NCI-H510A (cell line): ENCODE measurements at regions not wholly inside any gene's neighbourhood (a gene's known extent, or its start where the extent isn't known, plus 50 kb on each side); places are given as distances from the start of the nearest gene placed in this dataset.
"Not testable (repeated sequence)": the region's sequence is repeated elsewhere in the genome, so short reads cannot be mapped to it uniquely, and the experiment has no call there.

ENCODE experiments used
- DNase-seq: peaks from one replicate; lab custom pipeline; 2025; lab: John Stamatoyannopoulos, UW

DNA sequence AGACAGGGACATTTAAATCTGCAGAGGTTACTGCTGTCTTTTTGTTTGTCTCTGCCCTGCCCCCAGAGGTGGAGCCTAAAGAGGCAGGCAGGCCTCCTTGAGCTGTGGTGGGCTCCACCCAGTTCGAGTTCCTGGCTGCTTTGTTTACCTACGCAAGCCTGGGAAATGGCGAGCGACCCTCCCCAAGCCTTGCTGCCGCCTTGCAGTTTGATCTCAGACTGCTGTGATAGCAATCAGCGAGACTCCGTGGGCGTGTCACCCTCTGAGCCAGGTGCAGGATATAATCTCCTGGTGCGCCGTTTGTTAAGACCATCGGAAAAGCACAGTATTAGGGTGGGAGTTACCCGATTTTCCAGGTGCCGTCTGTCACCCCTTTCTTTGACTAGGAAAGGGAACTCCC is 93.3 kb downstream of the ANKRD30BL start:
- not testable (repeated sequence) for DNase-seq

DNA sequence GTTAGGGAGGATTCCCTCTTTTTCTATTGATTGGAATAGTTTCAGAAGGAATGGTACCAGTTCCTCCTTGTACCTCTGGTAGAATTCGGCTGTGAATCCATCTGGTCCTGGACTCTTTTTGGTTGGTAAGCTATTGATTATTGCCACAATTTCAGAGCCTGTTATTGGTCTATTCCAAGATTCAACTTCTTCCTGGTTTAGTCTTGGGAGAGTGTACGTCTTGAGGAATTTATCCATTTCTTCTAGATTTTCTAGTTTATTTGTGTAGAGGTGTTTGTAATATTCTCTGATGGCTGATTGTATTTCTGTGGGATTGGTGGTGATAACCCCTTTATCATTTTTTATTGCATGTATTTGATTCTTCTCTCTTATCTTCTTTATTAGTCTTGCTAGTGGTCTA is 96.4 kb downstream of the ANKRD30BL start:
- DNase-seq: not testable (repeated sequence)

DNA sequence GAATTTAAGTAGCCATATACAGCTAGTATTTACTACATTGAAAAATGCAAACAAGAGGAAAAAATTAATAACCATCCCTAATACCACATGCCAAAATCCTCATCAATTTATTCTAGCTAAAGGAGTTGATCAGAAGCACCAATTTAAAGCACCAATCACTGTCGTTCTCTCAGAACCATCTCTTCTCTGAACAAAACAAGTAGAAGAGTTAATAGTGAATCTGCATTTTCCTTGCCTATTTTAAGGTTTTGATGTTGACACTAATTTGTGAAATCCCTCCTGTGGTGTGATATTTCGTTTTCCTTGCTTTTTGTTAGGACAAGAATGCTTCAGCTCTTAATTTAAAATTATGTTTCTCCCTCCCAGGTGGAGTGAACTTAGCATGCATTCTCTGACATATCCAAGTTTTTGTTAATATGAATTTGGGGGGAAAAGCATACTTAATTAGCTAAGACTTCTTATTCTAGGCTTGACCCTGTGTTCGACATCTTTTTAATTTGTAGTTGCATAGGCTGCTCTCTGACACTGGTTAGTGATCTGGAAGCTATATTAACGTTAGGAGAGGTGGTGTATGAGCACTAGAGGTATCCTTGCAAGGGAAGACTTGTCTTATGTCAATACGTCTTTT is 122.0 kb downstream of the ANKRD30BL start:
- DNase-seq: not testable (repeated sequence)

DNA sequence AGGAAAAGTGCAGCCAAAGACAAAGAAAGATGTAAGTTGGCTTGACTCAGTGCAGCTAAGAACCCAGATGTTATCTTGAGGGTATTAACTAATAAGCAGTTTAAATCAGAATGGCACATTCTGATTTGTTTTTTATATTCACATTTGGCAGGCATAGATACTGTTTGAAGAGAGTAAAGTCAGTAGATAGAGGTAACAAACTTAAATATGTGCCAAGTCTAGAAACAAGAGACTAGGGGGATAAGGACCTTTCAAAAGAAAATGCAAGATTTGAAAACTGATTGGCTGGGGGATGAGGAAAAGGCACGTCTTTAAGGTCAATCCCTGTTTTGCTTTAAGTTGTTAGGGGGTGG is 122.9 kb downstream of the ANKRD30BL start:
- not testable (repeated sequence) for DNase-seq

DNA sequence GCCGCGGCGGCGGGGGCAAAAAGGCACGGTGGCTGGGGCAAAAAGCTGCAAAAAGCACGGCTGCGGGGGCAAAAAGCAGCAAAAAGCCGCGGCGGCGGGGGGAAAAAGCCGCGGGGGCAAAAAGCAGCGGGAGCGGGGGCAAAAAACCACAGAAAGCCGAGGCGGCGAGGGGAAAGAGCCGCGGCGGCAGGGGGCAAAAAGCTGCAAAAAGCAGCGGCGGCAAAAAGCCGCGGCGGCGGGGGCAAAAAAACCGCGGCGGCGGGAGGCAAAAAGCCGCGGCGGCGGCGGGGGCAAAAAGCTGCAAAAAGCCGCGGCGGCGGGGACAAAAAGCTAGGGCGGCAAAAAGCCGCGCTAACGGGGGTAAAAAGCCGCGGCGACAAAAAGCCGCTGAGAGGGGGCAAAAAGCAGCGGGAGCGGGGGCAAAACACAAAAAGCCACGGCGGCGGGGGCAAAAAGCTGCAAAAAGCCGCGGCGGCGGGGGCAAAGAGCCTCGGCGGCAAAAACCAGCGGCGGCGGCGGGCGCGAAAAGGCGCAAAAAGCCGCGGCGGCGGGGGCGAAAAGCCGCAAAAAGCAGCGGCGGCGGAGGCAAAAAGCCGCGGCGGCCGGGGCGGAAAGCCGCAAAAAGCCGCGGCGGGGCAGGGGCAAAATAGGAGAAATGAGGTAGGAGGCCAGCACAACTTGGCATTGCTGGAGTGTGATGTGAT is 123.4 kb downstream of the ANKRD30BL start:
- no peak for DNase-seq

DNA sequence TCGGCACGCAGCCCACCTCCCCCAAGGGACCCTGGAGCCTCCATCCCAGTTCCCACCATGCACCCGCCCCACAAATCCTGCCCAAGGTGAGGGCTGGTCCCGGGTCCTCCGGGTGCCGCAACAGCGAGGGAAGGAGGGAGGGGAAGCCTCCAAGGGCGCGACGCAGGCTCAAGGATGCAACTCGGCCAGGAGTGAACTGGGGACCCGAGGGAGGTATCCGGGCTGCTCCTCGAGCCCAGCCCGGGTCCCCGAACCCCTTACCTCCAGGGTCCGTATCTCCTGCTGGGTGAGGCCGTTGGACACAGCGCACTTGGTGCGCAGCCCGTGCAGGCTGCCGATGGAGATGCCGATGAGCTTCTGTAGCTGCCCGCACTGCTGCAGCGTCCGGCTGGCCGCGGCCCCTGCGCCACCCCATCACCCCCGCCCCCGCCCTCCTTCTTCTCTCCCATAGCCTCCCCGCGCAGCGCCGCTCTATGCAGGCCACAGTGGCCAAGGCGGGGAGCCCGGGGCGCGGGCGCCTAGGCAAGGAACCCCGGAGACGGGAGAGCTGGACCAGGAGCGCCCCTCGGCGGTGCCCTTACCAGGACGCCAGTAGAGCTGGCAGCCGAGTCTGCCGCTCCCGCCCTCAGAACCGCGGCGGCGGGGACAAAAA is 124.1 kb downstream of the ANKRD30BL start:
- DNase-seq: peak; percentile 29

DNA sequence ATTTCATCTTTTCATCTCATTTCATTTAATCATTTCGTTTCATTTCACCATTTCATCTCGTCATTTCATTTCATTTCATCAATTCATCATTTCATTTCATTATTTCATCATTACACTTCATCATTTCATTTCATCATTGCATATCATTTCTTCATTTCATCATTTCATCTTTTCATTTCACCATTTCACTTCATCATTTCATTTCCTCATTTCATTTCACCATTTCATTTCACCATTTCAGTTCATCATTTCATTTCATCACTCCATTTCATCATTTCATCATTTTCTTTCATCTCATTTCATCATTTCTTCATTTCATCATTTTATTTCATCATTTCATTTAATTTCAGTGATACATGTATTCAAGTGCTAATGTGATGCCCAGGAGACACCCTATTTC is 127.1 kb downstream of the ANKRD30BL start:
- no peak for DNase-seq

DNA sequence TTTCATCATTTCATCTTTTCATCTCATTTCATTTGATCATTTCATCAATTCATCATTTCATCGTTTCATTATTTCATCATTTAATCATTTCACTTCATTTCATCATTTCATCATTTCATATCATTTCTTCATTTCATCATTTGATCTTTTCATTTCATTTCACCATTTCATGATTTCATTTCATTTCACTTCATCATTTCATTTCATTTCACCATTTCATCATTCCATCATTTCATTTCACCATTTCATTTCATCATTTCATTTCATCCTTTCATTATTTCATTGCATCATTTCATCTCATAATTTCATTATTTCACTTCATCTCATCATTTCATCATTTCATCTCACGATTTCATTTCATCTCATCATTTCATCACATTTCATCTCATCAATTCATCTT is 127.8 kb downstream of the ANKRD30BL start:
- no peak for DNase-seq

DNA sequence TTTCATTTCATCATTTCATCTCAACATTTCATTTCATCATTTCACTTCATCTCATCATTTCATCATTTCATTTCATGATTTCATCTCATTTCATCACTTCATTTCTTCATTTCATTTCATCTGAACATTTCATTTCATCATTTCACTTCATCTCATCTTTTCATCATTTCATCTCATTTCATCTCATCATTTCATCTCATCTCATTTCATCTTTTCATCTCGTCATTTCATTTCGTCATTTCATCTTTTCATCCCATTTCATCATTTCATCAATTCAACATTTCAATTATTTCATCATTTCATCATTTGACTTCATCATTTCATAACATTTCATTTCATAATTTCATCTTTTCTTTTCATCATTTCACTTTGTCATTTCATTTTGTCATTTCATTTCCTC is 128.4 kb downstream of the ANKRD30BL start:
- DNase-seq: no peak

DNA sequence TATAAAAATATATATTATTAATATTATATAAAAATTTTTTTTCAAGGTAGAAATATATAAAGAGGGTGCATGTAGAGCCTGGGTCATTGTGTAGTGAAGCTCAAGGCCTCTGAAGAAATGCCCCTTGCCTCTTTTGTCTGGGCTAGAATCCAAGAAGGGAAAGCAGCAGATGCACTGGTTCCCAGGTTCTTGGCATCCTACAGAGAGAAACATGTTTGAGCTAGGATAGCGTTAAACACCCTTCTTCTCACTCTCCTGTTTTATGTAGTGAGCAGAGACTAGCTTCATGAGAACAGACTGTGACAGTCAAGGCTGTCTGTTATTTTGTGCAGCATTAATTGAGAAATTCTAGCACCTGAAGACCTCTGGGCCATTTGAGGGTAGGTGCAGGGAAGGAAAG is 149.7 kb downstream of the ANKRD30BL start:
- not testable (repeated sequence) for DNase-seq

DNA sequence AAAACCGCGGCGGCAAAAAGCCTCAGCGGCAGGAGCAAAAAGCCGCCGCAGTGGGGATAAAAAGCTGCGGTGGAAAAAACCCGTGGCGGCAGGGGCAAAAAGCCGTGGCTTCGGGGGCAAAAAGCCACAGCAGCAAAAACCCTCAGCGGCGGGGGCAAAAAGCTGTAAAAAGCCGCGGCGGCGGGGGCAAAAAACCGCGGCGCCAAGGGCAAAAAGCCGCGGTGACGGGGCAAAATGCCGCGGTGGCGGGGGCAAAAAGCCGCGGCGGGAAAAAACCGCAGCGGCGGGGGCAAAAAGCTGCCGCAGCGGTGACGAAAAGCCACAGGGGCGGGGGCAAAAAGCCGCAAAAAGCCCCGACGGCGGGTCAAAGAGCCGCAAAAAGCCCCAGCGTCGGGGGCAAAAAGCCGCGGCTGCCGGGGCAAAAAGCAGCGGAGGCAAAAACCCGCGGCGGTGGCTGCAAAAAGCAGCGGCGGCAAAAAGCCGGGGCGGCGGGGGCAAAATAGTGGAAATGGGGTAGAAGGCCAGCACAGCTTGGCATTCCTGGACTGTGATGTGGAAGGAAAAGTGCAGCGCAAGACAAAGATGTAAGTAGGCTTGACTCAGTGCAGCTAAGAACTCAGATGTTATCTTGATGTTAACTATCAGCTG is 151.8 kb downstream of the ANKRD30BL start:
- no peak for DNase-seq

DNA sequence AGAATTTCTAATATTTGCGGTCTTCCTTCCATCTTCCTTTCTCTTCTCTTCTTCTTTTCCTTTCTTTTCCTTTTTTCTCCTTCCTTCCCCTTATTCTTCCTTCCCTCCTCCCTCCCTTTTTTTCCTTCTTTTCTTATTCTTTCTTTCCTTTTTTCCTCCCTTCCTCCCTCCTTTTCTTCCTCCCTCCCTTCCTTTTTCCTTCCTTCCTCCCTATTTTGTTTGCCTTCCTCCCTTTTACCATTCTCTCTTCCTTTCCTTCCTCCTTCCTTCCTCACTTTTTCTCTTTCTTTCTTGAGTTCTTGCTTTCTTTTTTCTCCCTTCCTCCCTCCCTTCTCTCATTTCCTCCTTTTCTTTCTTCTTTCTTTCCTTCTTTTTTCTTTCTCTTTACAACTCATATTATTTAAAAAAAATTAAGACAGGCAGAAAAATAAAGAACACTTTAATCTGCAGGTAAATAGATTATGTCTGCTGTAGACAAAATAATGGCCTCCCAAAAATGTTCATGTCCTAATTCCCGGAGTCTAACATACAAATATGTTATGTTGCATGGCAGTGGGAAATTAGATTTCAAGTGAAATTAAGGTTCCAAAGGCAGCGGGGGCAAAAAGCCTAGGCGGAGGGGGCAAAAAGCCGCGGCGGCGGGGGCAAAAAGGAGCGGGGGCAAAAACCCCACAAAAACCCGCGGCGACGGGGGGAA is 152.4 kb downstream of the ANKRD30BL start:
- DNase-seq: no peak

DNA sequence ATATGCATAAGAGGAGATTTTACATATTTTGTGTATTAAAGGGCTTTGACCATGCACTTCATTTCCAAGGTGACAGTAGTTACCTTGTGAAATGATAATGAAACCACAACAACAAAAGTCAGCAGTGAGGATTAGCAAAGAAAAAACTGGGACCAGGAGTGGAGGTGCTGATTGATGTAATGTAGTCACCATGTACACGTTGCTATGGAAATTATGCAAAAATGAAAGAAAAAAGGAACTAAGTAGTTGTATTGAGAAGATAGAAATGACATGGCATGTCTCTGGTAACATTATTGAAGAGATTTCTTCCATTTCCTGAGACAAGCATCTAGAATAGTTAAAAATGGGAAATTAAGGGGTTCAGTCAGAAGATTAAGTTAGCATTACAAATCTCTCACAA is 171.0 kb downstream of the ANKRD30BL start:
- not testable (repeated sequence) for DNase-seq

DNA sequence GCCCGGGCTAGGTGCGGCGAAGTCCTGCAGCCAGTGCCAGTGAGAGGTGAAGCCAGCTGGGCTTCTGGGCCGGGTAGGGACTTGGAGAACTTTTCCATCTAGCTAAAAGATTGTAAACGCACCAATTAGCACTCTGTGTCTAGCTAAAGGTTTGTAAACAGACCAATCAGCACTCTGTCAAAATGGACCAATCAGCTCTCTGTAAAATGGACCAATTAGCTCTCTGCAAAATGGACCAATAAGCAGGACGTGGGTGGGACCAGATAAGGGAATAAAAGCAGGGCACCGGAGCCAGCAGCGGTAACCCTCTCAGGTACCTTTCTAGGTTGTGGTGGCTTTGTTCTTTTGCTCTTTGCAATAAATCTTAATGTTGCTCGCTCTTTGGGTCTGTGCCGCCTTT is 195.1 kb downstream of the ANKRD30BL start:
- not testable (repeated sequence) for DNase-seq

DNA sequence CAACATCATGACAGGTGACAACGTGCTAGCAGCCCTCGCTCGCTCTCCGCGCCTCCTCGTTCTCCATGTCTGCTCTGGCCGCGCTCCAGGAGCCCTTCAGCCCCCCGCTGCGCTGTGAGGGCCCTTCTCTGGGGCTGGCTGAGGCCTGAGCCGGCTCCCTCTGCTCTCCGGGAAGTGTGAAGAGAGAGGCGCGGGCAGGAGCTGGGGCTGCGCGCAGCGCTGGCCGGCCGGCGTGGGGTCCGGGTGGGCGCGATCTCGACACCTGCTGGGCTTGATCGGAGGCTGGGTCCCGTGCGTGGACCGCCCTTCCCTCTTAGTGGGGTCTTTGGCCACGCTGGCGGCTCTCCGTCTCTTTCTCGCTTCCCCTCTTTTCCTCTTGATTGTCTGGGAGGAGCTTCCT is 195.5 kb downstream of the ANKRD30BL start:
- peak; percentile 58 for DNase-seq

DNA sequence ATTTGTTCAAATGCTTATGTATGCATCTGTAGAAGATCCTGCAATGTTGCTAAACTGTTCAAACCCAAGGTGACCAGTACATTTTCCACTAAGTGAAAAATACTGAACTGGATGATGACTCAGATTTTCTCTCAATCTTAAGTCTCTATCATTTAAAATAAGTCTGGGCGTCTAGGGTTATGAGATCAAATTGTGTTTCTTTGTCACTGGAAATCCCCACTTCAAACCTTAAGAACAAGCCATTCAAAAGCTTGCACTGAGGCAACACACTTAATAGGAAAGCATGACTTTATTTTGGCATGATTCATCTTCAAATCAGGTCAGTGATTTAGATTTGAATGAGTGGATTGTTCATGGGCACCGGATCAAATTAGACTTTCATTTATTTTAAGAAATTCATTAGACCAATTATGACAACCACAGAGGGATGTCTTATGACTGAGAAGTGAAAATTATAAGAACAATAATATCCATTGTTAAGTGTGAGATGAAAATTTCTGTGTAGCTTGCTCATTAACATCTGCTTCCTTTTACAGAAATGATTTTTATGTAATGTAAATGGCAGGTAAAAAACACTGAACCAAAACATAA is 203.6 kb downstream of the ANKRD30BL start:
- DNase-seq: not testable (repeated sequence)

DNA sequence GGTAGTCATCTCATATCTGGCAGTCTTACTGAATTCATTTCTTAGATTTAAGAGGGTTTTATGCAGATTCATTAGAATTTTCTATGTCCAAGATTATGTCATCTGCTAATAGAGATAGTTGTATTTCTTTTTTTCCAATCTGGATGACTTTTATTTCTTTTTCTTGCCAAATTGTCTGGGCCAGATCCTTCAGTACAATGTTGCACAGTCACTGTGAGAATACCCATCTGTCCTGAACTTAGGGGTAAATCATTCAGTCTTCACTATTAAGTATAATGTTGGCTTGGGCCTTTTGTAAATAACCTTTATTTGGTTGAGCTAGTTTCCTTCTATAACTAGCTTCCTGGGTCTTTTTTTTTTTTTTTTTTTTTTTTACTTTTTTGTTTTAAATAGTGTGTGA is 213.1 kb downstream of the ANKRD30BL start:
- DNase-seq: not testable (repeated sequence)

DNA sequence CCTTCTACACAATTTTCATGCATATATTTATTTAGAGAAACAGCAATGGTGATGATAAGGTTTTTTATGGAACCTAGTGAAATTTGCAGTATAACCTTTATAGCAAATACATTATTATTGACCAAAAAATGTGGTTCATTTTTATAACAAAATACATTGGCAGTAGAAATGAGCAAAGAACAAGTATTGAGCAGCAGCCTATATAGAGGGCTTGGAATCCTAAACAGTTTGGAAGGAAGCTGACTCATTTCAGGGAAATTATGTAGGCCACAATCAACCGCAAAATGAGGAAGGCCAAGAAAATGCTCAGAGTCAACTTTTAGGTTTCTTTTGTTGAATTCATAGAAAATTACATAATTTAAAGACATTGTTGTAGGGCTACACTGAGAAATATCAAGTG is 238.5 kb downstream of the ANKRD30BL start:
- not testable (repeated sequence) for DNase-seq

DNA sequence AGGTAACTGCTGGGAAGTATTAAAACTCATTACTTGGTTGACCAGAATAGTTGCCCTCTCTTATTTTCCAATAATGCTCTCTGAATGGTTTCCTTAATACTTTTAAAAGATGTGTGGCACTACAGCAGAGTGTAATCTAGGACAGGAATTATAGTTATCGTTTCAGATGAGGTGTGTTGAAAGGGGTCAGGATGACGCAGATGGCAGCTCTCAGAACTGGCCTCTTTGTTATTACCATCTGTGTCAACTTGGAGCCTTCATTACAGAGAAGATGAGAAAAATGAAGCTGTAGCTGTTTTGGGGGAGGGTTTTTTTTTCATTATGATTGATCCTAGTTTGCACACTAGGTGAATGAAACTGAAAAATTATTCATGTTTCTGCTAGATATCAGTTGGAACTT is 238.9 kb downstream of the ANKRD30BL start:
- not testable (repeated sequence) for DNase-seq
